IMR-90 (cell line): ENCODE measurements at regions not wholly inside any gene's neighbourhood (a gene's known extent, or its start where the extent isn't known, plus 50 kb on each side); places are given as distances from the start of the nearest gene placed in this dataset.

Experiments
- ATAC-seq: fragments of 200-7000 bp; cut with Tn5 transposase; 2 replicates; pipeline ENCODE4 v1.9.1; 2020; ENCODE audit warnings: low read depth, mild to moderate bottlenecking, moderate library complexity
- BruUV-seq: library from RNA; stranded (reverse); fragments of 400-500 nt; replicated peaks from 2 replicates; lab custom pipeline; 2021; lab: Mats Ljungman, UMichigan
- CTCF ChIA-PET: fragments of 300-600 bp; formaldehyde crosslinking; extraction: SDS; loops from one replicate; lab custom pipeline; 2021; ENCODE audit warnings: antibody characterized with exemption; lab: Yijun Ruan, JAX
- POLR2A ChIA-PET: fragments of 300-600 bp; sonication (Branson Sonifier 250); formaldehyde crosslinking; loops from one replicate; lab custom pipeline; 2022; ENCODE audit warnings: antibody characterized with exemption; ENCODE audit not compliant: unreplicated experiment; lab: Charles Lee
- DNase-seq: peaks from one replicate; pipeline ENCODE4 v3.0.0; 2013
- H2AFZ ChIP-seq: replicated peaks from 2 replicates; pipeline ENCODE3; 2013; ENCODE audit warnings: low read length, mild to moderate bottlenecking; ENCODE audit not compliant: poor library complexity
- H2AK5ac ChIP-seq: 2 replicates; pipeline ENCODE4 v1.6.1; 2013; ENCODE audit warnings: low read depth, low read length, inconsistent platforms
- H2AK9ac ChIP-seq: replicated peaks from 2 replicates; pipeline ENCODE3; 2013; ENCODE audit warnings: mild to moderate bottlenecking, low read depth, low read length, moderate library complexity; ENCODE audit not compliant: poor library complexity
- H2BK120ac ChIP-seq: 2 replicates; pipeline ENCODE4 v1.6.1; 2013; ENCODE audit warnings: low read depth, low read length, inconsistent platforms
- H2BK15ac ChIP-seq: 3 replicates; pipeline ENCODE4 v1.6.1; 2013; ENCODE audit warnings: low read depth, low read length, inconsistent platforms
- H2BK20ac ChIP-seq: 2 replicates; pipeline ENCODE4 v1.6.1; 2013; ENCODE audit warnings: low read depth, mild to moderate bottlenecking, inconsistent platforms, low read length, moderate library complexity
- H2BK5ac ChIP-seq: 2 replicates; pipeline ENCODE4 v1.6.1; 2013; ENCODE audit warnings: mild to moderate bottlenecking, low read depth, low read length, inconsistent platforms; ENCODE audit not compliant: poor library complexity, severe bottlenecking
- H3K14ac ChIP-seq: replicated peaks from 2 replicates; pipeline ENCODE4 v1.6.1; 2013; ENCODE audit warnings: low read depth, low read length, inconsistent platforms
- H3K18ac ChIP-seq: 2 replicates; pipeline ENCODE4 v1.6.1; 2013; ENCODE audit warnings: low read depth, low read length, control low read depth
- H3K23ac ChIP-seq: 2 replicates; pipeline ENCODE4 v1.6.1; 2013; ENCODE audit warnings: low read depth, low read length, inconsistent platforms
- H3K27ac ChIP-seq: 2 replicates; pipeline ENCODE4 v1.5.1; 2013; ENCODE audit warnings: mild to moderate bottlenecking, control low read depth, low read length; ENCODE audit not compliant: insufficient read depth
- H3K27me3 ChIP-seq: 2 replicates; pipeline ENCODE4 v1.6.1; 2013; ENCODE audit warnings: low read length; ENCODE audit not compliant: control insufficient read depth, insufficient read depth
- H3K36me3 ChIP-seq: 2 replicates; pipeline ENCODE4 v1.6.1; 2013; ENCODE audit warnings: low read length, mixed read lengths; ENCODE audit not compliant: control insufficient read depth, insufficient read depth
- H3K4ac ChIP-seq: 2 replicates; pipeline ENCODE4 v1.6.1; 2013; ENCODE audit warnings: low read depth, low read length, inconsistent platforms
- H3K4me1 ChIP-seq: 2 replicates; pipeline ENCODE4 v1.6.1; 2013; ENCODE audit warnings: low read length, mixed read lengths; ENCODE audit not compliant: control insufficient read depth, insufficient read depth
- H3K4me2 ChIP-seq: 2 replicates; pipeline ENCODE4 v1.6.1; 2013; ENCODE audit warnings: low read depth, mild to moderate bottlenecking, control low read depth, low read length, moderate library complexity
- H3K4me3 ChIP-seq: 2 replicates; pipeline ENCODE4 v1.5.1; 2013; ENCODE audit warnings: low read depth, mild to moderate bottlenecking, control low read depth, low read length, moderate library complexity; ENCODE audit not compliant: insufficient read depth
- H3K56ac ChIP-seq: 2 replicates; pipeline ENCODE4 v1.6.1; 2013; ENCODE audit warnings: low read length, inconsistent platforms; ENCODE audit not compliant: insufficient read depth; ENCODE audit errors: extremely low read depth
- H3K79me1 ChIP-seq, 2 experiments: 2 replicates each; pipeline ENCODE4 v1.6.1; 2013; ENCODE audit warnings: low read length in 2 of 2, inconsistent platforms in 1 of 2, low read depth in 1 of 2
- H3K9ac ChIP-seq: 2 replicates; pipeline ENCODE4 v1.6.1; 2013; ENCODE audit warnings: low read depth, low read length, control low read depth
- H3K9me1 ChIP-seq: 2 replicates; pipeline ENCODE4 v1.6.1; 2013; ENCODE audit warnings: low read length, inconsistent platforms; ENCODE audit not compliant: insufficient read depth
- H3K9me3 ChIP-seq: 2 replicates; pipeline ENCODE4 v1.6.1; 2013; ENCODE audit warnings: low read length; ENCODE audit not compliant: control insufficient read depth, insufficient read depth
- H4K20me1 ChIP-seq: 2 replicates; pipeline ENCODE4 v1.6.1; 2013; ENCODE audit warnings: low read length, inconsistent platforms; ENCODE audit not compliant: insufficient read depth
- H4K5ac ChIP-seq: 2 replicates; pipeline ENCODE4 v1.6.1; 2013; ENCODE audit warnings: mild to moderate bottlenecking, low read depth, low read length, control low read depth
- H4K8ac ChIP-seq, 2 experiments: 2 replicates each; pipeline ENCODE4 v1.6.1; 2013; ENCODE audit warnings: low read depth in 2 of 2, low read length in 2 of 2, control low read depth in 1 of 2, inconsistent platforms in 1 of 2
- H4K91ac ChIP-seq: 2 replicates; pipeline ENCODE4 v1.6.1; 2013; ENCODE audit warnings: low read depth, low read length, inconsistent platforms; ENCODE audit not compliant: insufficient read depth
- BHLHE40 ChIP-seq: fragments of 150-350 bp; IDR thresholded peaks from 2 replicates; pipeline ENCODE4 v1.6.1; 2016; ENCODE audit warnings: mild to moderate bottlenecking, low read depth, low read length
- CEBPB ChIP-seq: IDR thresholded peaks from 2 replicates; pipeline ENCODE4 v1.6.1; 2012; ENCODE audit warnings: low read depth, low read length, improper control_type of control experiment
- CHD1 ChIP-seq: IDR thresholded peaks from 2 replicates; pipeline ENCODE4 v1.6.1; 2012; ENCODE audit warnings: low read depth, low read length, improper control_type of control experiment
- FOS ChIP-seq: fragments of 150-350 bp; IDR thresholded peaks from 2 replicates; pipeline ENCODE4 v1.6.1; 2016; ENCODE audit warnings: low read depth, low read length
- MAFK ChIP-seq: IDR thresholded peaks from 2 replicates; pipeline ENCODE4 v1.6.1; 2012; ENCODE audit warnings: low read depth, low read length, improper control_type of control experiment
- MAZ ChIP-seq: IDR thresholded peaks from 2 replicates; pipeline ENCODE4 v1.6.1; 2012; ENCODE audit warnings: low read depth, mild to moderate bottlenecking, low read length, improper control_type of control experiment, moderate library complexity, borderline replicate concordance
- MXI1 ChIP-seq: IDR thresholded peaks from 2 replicates; pipeline ENCODE4 v1.6.1; 2012; ENCODE audit warnings: low read depth, mild to moderate bottlenecking, low read length, moderate library complexity, borderline replicate concordance
- POLR2A ChIP-seq: IDR thresholded peaks from 2 replicates; pipeline ENCODE4 v1.6.1; 2012; ENCODE audit warnings: mild to moderate bottlenecking, low read depth, low read length
- RAD21 ChIP-seq: IDR thresholded peaks from 2 replicates; pipeline ENCODE4 v1.6.1; 2012; ENCODE audit warnings: low read length, improper control_type of control experiment
- RFX5 ChIP-seq: IDR thresholded peaks from 2 replicates; pipeline ENCODE4 v1.8.0; 2012; ENCODE audit warnings: low read depth, mild to moderate bottlenecking, low read length, moderate library complexity
- SMC3 ChIP-seq: fragments of 150-350 bp; IDR thresholded peaks from 2 replicates; pipeline ENCODE4 v1.6.1; 2016; ENCODE audit warnings: low read depth, mild to moderate bottlenecking, antibody characterized with exemption, low read length, moderate library complexity
- WGBS, 2 experiments: methylation state at CpG; one replicate each; pipeline versions ENCODE4 v1.1.5 to v1.1.7; 2013; ENCODE audit warnings: missing lambda C conversion rate in 2 of 2; ENCODE audit not compliant: insufficient read length in 1 of 2; ENCODE audit errors: extremely low coverage in 2 of 2; 5-methylcytosine and 5-hydroxymethylcytosine counted together
- dilution Hi-C: fragments of 300-500 bp; cut with HindIII; formaldehyde crosslinking; loops from one replicate; pipeline ENCODE4 v1.14.3; 2018; ENCODE audit warnings: low sequenced_read_pairs; ENCODE audit not compliant: unreplicated experiment
- in situ Hi-C: fragments of 300-500 bp; cut with MboI; formaldehyde crosslinking; loops from 3 replicates; pipeline ENCODE4 v1.14.3; 2019; ENCODE audit warnings: low sequenced_read_pairs, inconsistent platforms, mixed read lengths
- intact Hi-C: fragments of 100-400 bp; cut with micrococcal nuclease; formaldehyde crosslinking; loops from 2 replicates; pipeline ENCODE4 v1.10.0; 2022
- TF ChIP-seq, protein P1 (sequence below): fragments of 150-350 bp; IDR thresholded peaks from 2 replicates; pipeline ENCODE4 v1.6.1; 2017; ENCODE audit warnings: mild to moderate bottlenecking, antibody characterized with exemption, low read length, low read depth
- TF ChIP-seq, protein P2 (sequence below): conservative IDR thresholded peaks from 2 replicates; pipeline ENCODE4 v1.5.1; 2012; ENCODE audit warnings: mild to moderate bottlenecking, low read depth, low read length, improper control_type of control experiment

DNA sequence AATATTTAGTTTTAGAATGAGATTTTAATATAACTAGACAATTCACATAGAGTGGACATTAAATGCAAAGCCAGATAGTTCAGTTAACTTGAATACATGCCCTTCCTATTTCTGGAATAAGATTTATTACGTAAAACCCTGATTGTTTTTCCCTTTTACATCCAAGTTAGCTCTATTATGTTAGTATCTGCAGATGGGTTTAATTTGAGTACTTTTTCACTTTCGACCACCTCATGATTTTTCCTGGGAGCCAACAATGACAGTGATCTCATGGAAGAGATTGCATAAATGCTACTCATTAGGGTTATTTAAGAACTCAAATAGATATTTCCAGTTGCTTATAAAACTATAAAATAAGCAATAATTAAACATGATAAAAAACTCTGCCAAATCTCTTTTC, 199.4 kb upstream of the PTGFR start:
- no peak overlapping the region for H2BK20ac ChIP-seq
- H3K27me3 ChIP-seq, result no peaks in the 10 kb centered on the region
- intact Hi-C loops, result no loop called here
- POLR2A ChIA-PET, result no interaction called here
- no peaks in the 10 kb centered on the region for H3K9me3 ChIP-seq
- H3K4me3 ChIP-seq, result no peak overlapping the region
- no TSS peak for BruUV-seq
- no CpG with 5 or more reads among the region's 2 CpGs for WGBS, 2 experiments
- CTCF ChIA-PET, result no interaction called here
- H2AK5ac ChIP-seq, result no peak overlapping the region
- no peak overlapping the region for H4K91ac ChIP-seq
- H3K14ac ChIP-seq, result no peak overlapping the region
- dilution Hi-C loops, result no loop called here
- H2BK5ac ChIP-seq, result no peak overlapping the region
- DNase-seq (no peak), ATAC-seq (no peak)
- H3K36me3 ChIP-seq, result no peaks in the 10 kb centered on the region
- H3K79me1 ChIP-seq, result no peaks in the 10 kb centered on the region
- in situ Hi-C loops, result no loop called here
- no peak overlapping the region for H3K27ac ChIP-seq
- peaks cover 1% of the 10 kb centered on the region; the same call in 1 of the 2 replicates for H3K4me1 ChIP-seq
- no peak overlapping the region for H3K56ac ChIP-seq
- no peak overlapping the region for H3K23ac ChIP-seq
- no peak overlapping the region for H3K18ac ChIP-seq
- no peak overlapping the region for H3K4ac ChIP-seq
- no peaks in the 10 kb centered on the region for H4K20me1 ChIP-seq
- no peak overlapping the region for H4K5ac ChIP-seq
- H3K9me1 ChIP-seq, result peaks cover 2% of the 10 kb centered on the region
- H3K4me2 ChIP-seq, result no peak overlapping the region
- no peak overlapping the region for H2AK9ac ChIP-seq
- H2AFZ ChIP-seq, result no peak overlapping the region
- H2BK15ac ChIP-seq, result no peak overlapping the region
- no peak overlapping the region for H3K9ac ChIP-seq
- H2BK120ac ChIP-seq, result no peak overlapping the region
- TF ChIP-seq, protein P1, sequence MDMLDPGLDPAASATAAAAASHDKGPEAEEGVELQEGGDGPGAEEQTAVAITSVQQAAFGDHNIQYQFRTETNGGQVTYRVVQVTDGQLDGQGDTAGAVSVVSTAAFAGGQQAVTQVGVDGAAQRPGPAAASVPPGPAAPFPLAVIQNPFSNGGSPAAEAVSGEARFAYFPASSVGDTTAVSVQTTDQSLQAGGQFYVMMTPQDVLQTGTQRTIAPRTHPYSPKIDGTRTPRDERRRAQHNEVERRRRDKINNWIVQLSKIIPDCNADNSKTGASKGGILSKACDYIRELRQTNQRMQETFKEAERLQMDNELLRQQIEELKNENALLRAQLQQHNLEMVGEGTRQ, result no peak
- TF ChIP-seq POLR2A (no peak), SMC3 (no peak), FOS (no peak), CHD1 (no peak), BHLHE40 (no peak), MAZ (no peak), MAFK (no peak), CEBPB (no peak), MXI1 (no peak), RFX5 (no peak), RAD21 (no peak)
- TF ChIP-seq, protein P2, sequence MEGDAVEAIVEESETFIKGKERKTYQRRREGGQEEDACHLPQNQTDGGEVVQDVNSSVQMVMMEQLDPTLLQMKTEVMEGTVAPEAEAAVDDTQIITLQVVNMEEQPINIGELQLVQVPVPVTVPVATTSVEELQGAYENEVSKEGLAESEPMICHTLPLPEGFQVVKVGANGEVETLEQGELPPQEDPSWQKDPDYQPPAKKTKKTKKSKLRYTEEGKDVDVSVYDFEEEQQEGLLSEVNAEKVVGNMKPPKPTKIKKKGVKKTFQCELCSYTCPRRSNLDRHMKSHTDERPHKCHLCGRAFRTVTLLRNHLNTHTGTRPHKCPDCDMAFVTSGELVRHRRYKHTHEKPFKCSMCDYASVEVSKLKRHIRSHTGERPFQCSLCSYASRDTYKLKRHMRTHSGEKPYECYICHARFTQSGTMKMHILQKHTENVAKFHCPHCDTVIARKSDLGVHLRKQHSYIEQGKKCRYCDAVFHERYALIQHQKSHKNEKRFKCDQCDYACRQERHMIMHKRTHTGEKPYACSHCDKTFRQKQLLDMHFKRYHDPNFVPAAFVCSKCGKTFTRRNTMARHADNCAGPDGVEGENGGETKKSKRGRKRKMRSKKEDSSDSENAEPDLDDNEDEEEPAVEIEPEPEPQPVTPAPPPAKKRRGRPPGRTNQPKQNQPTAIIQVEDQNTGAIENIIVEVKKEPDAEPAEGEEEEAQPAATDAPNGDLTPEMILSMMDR, result no peak
- H4K8ac ChIP-seq, result no peak overlapping the region
